AG04450 (cell line): ENCODE measurements at regions not wholly inside any gene's neighbourhood (a gene's known extent, or its start where the extent isn't known, plus 50 kb on each side); places are given as distances from the start of the nearest gene placed in this dataset.

Experiments
- CTCF ChIA-PET: fragments of 300-600, 350-600 bp; formaldehyde crosslinking; extraction: SDS; loops from one replicate; lab custom pipeline; 2022; ENCODE audit warnings: antibody characterized with exemption, inconsistent platforms; lab: Charles Lee
- POLR2A ChIA-PET: fragments of 350-600 bp; formaldehyde crosslinking; extraction: SDS; loops from one replicate; lab custom pipeline; 2021; ENCODE audit warnings: antibody characterized with exemption, inconsistent platforms; lab: Yijun Ruan, JAX
- DNase-seq: peaks from one replicate; pipeline ENCODE4 v3.0.0-alpha.2; 2011; ENCODE audit warnings: low read depth, low spot score
- H3K27ac ChIP-seq: one replicate; pipeline ENCODE4 v1.5.1; 2012; ENCODE audit warnings: low read depth, low read length, control low read depth
- H3K27me3 ChIP-seq: one replicate; pipeline ENCODE4 v1.6.0; 2012; ENCODE audit warnings: low read length; ENCODE audit not compliant: control insufficient read depth, insufficient read depth
- H3K4me3 ChIP-seq: 2 replicates; pipeline ENCODE4 v1.5.1; 2011; ENCODE audit warnings: mild to moderate bottlenecking, low read depth, low read length, control low read depth
- H3K9me3 ChIP-seq: 2 replicates; pipeline ENCODE4 v1.5.1; 2012; ENCODE audit warnings: low read length; ENCODE audit not compliant: control insufficient read depth, insufficient read depth
- CTCF ChIP-seq: IDR thresholded peaks from 2 replicates; pipeline ENCODE4 v1.5.1; 2011; ENCODE audit warnings: low read depth, low read length, control low read depth, inconsistent platforms

GRCh38 chr21:35482096-35482495, 433.0 kb upstream of the RUNX1 start:
- ChIA-PET CTCF (no interaction called here), POLR2A (no interaction called here)
- Histone ChIP-seq H3K27me3 (no peaks in the 10 kb centered on the region), H3K27ac (no peak overlapping the region), H3K9me3 (no peaks in the 10 kb centered on the region), H3K4me3 (no peak overlapping the region)
- TF ChIP-seq CTCF = no peak
- DNase-seq = no peak

DNA sequence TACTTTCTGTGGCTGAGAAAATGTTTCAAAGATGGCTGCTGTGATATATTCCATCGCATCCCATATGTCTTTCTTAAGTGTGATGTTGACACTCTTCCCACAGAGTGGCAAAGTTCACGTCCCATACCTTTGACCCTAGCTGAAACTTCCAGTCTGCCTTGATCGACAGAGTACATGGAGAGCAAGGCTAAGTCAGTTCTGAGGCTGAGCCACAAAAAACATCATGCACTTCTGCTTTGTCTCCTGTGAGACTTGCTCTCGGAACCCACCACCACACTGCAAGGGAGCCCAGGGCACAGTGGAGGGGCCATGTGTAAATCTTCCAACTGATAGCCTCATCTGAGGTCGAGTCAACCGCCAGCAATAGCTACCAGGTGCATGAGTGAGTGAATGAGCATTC, 431.9 kb upstream of the RUNX1 start:
- Histone ChIP-seq H3K27me3 (no peaks in the 10 kb centered on the region), H3K4me3 (no peak overlapping the region), H3K9me3 (no peaks in the 10 kb centered on the region), H3K27ac (no peak overlapping the region)
- ChIA-PET POLR2A (no interaction called here), CTCF (no interaction called here)
- DNase-seq = no peak
- no peak for TF ChIP-seq CTCF

- H3K27me3 ChIP-seq = no peaks in the 10 kb centered on the region
- no peak overlapping the region for H3K27ac ChIP-seq
- TF ChIP-seq CTCF = no peak
- no peak for DNase-seq
- H3K4me3 ChIP-seq = no peak overlapping the region
- ChIA-PET CTCF (interaction anchor here (1.2 kb wide), 1 partner anchor 589 kb away, joined by 3 read pairs; no protein-coding TSS in a partner anchor), POLR2A (no interaction called here)
- no peaks in the 10 kb centered on the region for H3K9me3 ChIP-seq
Measured at GRCh38 chr21:35479529-35479928, 430.4 kb upstream of the RUNX1 start.

- Histone ChIP-seq H3K4me3 (no peak overlapping the region), H3K27me3 (no peaks in the 10 kb centered on the region), H3K9me3 (no peaks in the 10 kb centered on the region), H3K27ac (no peak overlapping the region)
- no peak for TF ChIP-seq CTCF
- no peak for DNase-seq
- ChIA-PET CTCF (interaction anchor here (1.2 kb wide), 1 partner anchor 589 kb away, joined by 3 read pairs; no protein-coding TSS in a partner anchor), POLR2A (no interaction called here)
Measured at GRCh38 chr21:35479065-35479448, 430.0 kb upstream of the RUNX1 start.

- H3K27me3 ChIP-seq = no peaks in the 10 kb centered on the region
- no peak overlapping the region for H3K4me3 ChIP-seq
- no peak for DNase-seq
- TF ChIP-seq CTCF = no peak
- no peak overlapping the region for H3K27ac ChIP-seq
- POLR2A ChIA-PET = no interaction called here
- no peaks in the 10 kb centered on the region for H3K9me3 ChIP-seq
- CTCF ChIA-PET = no interaction called here
Measured at GRCh38 chr21:35478161-35479064, 429.3 kb upstream of the RUNX1 start.
